Transverse colon (tissue), 4 donors: ENCODE measurements at regions not wholly inside any gene's neighbourhood (a gene's known extent, or its start where the extent isn't known, plus 50 kb on each side); places are given as distances from the start of the nearest gene placed in this dataset.
"Not testable (repeated sequence)": the region's sequence is repeated elsewhere in the genome, so short reads cannot be mapped to it uniquely, and the experiment has no call there.

Experiments
- EP300 ChIP-seq: sonication (generic); formaldehyde crosslinking; IDR thresholded peaks from one replicate; pipeline ENCODE4 v1.6.1; 2017; ENCODE audit warnings: antibody characterized with exemption, low read depth
- POLR2A ChIP-seq: fragments of 450-650 bp; IDR thresholded peaks from one replicate; pipeline ENCODE4 v1.6.1; 2016; ENCODE audit warnings: antibody characterized with exemption, mild to moderate bottlenecking, moderate library complexity
- POLR2AphosphoS5 ChIP-seq, 3 donors: sonication (generic); formaldehyde crosslinking; IDR thresholded peaks; one replicate each; pipeline ENCODE4 v1.6.1; 2016; ENCODE audit warnings: antibody characterized with exemption in 3 of 3
- TF ChIP-seq, protein P1 (sequence below), 5 experiments: fragments of 200-600 bp in 3 of 5; fragments of 450-650 bp in 2 of 5; sonication (generic) in 3 of 5; IDR thresholded peaks; 1 replicate in 2 of 5; 2 replicates in 3 of 5; pipeline ENCODE4 v1.5.1; 2016 to 2017; ENCODE audit warnings: antibody characterized with exemption in 5 of 5, inconsistent platforms in 3 of 5, mild to moderate bottlenecking in 2 of 5, moderate library complexity in 1 of 5

DNA sequence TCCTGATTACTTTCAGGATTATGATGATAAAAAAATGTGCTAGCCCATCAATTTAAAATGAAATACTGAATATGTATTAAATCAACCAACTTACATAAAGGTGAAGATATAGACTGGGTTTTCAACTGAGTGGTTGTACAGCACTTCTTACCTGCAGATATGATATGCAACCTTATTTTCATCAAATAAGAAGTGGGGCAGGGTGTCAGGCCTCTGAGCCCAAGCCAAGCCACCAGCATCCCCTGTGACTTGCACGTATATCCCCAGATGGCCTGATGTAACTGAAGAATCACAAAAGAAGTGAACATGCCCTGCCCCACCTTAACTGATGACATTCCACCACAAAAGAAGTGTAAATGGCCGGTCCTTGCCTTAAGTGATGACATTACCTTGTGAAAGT, 117.3 kb upstream of the GJE1 start:
- not testable (repeated sequence) for TF ChIP-seq EP300; POLR2AphosphoS5 (IDR thresholded peaks at IDR 0.05); POLR2A
- TF ChIP-seq, protein P1, sequence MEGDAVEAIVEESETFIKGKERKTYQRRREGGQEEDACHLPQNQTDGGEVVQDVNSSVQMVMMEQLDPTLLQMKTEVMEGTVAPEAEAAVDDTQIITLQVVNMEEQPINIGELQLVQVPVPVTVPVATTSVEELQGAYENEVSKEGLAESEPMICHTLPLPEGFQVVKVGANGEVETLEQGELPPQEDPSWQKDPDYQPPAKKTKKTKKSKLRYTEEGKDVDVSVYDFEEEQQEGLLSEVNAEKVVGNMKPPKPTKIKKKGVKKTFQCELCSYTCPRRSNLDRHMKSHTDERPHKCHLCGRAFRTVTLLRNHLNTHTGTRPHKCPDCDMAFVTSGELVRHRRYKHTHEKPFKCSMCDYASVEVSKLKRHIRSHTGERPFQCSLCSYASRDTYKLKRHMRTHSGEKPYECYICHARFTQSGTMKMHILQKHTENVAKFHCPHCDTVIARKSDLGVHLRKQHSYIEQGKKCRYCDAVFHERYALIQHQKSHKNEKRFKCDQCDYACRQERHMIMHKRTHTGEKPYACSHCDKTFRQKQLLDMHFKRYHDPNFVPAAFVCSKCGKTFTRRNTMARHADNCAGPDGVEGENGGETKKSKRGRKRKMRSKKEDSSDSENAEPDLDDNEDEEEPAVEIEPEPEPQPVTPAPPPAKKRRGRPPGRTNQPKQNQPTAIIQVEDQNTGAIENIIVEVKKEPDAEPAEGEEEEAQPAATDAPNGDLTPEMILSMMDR (IDR thresholded peaks at IDR 0.05), result not testable (repeated sequence)
